ENCODE measurements at regions not wholly inside any gene's neighbourhood (a gene's known extent, or its start where the extent isn't known, plus 50 kb on each side); places are given as distances from the start of the nearest gene placed in this dataset.

DNA sequence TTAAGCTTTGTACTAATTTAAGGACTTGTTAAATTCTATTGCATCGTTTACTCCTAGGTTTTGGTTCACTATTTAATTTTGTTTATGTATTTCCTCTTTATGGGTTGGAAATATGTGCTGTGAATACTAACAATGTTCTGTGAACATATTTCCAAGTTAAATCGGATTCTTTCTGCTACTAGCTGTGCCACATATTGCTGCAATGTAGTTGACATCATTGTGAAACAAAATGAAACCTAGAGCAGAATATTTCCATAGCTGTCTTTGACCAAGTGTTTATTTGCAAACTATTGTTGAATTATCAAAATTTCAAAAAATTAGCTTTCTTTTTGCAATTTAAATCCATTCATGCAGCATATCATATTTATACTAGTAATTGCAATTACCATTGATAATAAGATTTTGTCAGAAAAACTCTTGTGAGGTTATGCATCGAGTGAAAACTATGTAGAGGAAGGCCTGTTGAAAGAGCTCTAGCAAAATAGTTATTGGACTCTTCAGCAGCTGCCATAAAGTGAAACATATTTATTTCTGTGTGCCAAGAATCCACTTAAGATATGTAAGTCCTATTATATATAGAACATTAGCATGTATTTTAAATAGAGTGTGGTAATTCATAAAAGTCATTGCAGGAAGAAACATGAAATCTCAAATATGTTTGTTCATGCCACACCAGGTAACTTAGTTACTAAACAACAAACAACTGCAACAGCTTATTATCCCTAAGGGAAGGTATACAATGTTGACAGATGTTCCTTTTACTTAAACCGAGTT is 575.1 kb downstream of the SLITRK6 start:
- TF ChIP-seq, protein P1, sequence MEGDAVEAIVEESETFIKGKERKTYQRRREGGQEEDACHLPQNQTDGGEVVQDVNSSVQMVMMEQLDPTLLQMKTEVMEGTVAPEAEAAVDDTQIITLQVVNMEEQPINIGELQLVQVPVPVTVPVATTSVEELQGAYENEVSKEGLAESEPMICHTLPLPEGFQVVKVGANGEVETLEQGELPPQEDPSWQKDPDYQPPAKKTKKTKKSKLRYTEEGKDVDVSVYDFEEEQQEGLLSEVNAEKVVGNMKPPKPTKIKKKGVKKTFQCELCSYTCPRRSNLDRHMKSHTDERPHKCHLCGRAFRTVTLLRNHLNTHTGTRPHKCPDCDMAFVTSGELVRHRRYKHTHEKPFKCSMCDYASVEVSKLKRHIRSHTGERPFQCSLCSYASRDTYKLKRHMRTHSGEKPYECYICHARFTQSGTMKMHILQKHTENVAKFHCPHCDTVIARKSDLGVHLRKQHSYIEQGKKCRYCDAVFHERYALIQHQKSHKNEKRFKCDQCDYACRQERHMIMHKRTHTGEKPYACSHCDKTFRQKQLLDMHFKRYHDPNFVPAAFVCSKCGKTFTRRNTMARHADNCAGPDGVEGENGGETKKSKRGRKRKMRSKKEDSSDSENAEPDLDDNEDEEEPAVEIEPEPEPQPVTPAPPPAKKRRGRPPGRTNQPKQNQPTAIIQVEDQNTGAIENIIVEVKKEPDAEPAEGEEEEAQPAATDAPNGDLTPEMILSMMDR (IDR thresholded peaks at IDR 0.05): no peak
- no peak for TF ChIP-seq POLR2A (IDR thresholded peaks at IDR 0.05)
- TF ChIP-seq EP300 (IDR thresholded peaks at IDR 0.05): no peak

Measured in tibial nerve (tissue), 4 donors.